A204.1 (cell line): ENCODE measurements at regions not wholly inside any gene's neighbourhood (a gene's known extent, or its start where the extent isn't known, plus 50 kb on each side); places are given as distances from the start of the nearest gene placed in this dataset.

Experiments
- FAIRE-seq: peaks from 2 replicates; lab custom pipeline; 2012; peaks lifted over from hg19 to GRCh38; lab: Jason Lieb, UNC

GRCh38 chr13:48761256-48761655, 107.5 kb downstream of the CYSLTR2 start:
- no peak for FAIRE-seq

GRCh38 chr13:48769107-48769704, 115.5 kb downstream of the CYSLTR2 start:
- peak; percentile 97 for FAIRE-seq

DNA sequence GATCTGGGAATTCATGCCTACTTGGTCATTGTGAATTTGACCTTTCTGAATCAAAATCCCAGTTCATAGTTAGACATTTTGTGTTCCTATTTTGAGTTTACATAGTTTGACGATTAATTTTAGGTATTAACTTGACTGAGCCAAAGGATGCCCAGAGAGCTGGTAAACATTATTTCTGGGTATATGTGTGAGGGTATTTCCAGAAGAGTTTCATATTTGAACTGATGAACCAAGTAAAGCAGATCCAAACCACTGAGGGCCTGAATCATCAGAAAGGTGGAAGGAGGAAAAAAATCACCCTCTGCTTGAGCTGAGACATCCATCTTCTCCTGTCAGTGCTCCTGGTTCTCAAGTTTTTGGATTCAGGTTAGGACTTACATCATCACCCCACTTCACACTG, 116.6 kb downstream of the CYSLTR2 start:
- FAIRE-seq: no peak

DNA sequence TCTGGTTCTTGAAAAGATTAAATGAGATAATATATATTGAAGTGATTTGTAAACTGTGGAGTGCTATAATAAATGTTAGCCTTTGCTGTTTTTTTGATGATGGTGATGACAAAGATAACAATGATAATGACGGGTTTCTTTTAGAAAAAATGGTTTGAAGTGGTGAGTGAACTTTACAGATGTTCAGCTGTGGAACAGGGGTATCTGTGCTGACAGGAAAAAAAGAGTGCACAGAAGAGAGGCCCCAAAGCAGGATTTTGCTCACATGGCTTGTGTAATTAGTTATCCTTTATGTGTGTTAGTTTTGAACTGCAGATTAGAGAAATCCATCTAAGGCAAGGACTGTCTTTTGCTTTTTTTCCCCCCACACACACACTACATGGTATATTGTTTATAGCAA, 119.2 kb downstream of the CYSLTR2 start:
- no peak for FAIRE-seq

DNA sequence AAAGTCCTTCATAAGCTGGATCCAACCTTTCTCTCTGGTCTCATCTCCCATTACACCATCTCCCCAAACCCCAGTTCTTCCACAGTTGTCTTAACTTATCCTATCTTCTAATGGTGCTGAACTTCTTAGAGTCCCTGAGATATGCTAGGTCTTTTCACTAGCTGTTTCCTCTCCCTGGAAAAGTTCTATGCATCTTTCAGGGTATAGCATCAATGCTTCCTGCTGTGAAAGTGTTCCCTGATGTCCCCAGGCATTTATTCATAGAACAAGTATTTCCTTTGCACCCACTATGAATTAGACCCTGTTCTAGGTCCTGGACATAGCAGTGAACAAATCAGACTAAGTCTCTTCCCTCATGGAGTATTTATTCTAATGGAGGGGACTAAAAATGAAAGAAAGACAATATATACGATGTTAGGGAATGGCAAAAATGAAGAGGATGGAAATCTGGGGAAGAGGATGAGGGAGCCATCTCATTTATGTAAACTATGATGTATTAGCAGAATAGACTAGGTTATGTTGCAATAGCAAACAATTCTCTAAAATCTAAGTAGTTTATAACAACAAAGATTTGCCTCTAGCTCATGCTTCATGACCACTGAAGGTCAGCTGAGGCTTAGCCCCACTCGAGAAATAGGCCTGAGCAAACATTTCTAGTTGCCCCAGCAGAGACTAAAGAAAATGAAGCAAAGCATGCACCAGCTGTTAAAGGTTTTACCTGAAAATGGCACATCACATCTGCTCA, 120.0 kb downstream of the CYSLTR2 start:
- FAIRE-seq: no peak

DNA sequence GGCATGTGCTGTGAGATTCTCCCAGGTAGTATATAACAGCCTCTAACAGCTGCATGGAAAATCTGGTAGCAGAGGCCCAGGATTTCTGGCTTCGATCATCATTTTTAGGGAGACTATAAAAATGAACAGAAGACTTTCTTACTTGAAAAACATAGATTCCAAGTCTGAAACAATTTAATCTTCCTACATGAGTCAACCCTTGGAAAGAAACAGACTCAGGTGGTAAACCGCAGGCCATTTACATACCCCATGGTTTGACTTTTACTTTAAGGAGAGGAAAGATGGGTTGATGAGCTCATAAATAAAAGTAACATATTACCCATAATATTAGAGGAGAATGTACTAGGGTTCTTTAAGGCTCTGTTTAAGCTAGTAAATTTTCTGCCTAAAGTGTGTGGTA, 121.6 kb downstream of the CYSLTR2 start:
- no peak for FAIRE-seq

DNA sequence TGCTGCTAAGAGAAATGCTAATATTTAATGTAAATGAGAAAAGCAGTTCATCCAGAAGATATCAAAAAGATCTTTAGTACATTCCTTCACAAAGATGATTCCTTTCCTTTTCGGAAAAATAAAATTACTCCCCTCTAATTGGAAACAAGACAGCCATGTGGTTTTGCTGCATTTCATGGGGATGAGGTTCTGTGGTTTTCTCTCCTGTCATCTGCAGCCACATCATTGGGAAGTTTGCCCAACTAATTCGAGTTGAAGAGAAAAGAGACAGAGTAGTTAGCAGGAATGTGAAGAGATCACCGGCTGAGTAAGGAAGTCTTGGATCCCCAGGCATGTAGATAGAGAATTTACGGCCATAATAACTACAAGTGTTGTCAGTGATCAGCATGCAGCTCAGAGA, 122.1 kb downstream of the CYSLTR2 start:
- FAIRE-seq: no peak

- FAIRE-seq: no peak
Measured at GRCh38 chr13:48776401-48776800, 122.7 kb downstream of the CYSLTR2 start.

DNA sequence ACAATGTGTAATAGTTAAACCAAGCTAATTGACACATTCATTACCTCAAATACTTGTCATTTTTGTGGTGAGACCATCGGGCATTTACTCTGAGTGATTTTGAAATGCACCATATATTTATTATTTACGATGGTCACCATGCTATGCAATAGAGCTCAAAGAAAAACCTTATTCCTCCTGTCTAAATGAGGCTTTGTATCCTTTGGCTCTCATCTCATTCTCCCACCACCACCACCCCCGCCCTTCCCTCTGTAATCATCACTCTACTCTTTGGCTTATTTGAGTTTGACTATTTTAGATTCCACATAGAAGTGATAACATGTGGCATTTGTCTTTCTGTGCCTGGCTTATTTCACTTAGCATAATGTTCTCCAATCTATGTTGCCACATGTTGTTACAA, 124.9 kb downstream of the CYSLTR2 start:
- no peak for FAIRE-seq

GRCh38 chr13:48780713-48781341, 127.1 kb downstream of the CYSLTR2 start:
- FAIRE-seq: no peak

GRCh38 chr13:48782429-48782840, 128.7 kb downstream of the CYSLTR2 start:
- no peak for FAIRE-seq

DNA sequence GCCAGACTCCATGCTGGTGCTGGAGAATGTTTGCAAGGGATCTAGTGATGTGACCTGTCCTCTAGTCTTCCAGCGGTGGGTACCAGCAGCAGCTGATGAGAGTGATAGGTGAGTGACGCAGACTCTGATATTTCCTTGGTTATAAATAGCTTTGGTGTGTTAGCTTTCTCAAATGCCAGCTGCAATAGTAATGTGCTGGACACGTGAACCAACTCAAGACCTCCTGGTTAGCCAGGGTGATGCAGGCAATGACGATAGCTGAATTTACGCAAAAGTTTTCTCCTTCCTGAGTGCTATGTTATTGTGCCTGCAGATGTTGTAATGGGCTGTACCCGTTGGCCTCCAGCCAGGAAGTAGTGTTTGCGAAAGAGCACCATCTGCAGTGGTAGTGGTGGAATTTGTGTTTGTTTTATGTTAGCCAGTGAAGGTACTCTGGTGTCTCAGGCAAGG, 129.5 kb downstream of the CYSLTR2 start:
- no peak for FAIRE-seq

DNA sequence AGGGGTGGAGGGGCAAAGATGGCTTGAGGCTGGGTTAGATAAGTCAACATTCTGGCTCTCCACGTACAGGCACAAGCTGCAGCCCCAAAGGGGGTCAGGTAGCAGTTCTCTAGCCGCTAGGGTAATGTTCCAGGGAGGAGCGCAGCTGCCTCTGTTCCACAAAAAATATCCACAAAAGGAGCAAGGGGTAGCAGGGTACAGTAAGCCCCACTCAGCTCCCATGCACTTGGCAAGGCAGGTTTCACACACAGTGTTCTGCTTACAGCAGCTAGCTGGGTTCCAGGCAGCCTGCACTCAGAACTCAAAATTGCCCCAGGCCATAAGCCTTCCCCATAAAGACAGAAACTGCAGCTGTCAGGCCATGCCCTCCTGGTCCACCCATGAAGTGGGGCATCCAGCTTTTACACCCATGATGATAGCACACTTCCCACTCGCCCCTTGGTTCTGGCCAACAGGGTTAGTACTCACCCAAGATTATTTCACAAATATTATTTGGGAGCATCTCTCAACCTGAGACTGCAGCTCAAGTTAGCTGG, 130.0 kb downstream of the CYSLTR2 start:
- FAIRE-seq: no peak

DNA sequence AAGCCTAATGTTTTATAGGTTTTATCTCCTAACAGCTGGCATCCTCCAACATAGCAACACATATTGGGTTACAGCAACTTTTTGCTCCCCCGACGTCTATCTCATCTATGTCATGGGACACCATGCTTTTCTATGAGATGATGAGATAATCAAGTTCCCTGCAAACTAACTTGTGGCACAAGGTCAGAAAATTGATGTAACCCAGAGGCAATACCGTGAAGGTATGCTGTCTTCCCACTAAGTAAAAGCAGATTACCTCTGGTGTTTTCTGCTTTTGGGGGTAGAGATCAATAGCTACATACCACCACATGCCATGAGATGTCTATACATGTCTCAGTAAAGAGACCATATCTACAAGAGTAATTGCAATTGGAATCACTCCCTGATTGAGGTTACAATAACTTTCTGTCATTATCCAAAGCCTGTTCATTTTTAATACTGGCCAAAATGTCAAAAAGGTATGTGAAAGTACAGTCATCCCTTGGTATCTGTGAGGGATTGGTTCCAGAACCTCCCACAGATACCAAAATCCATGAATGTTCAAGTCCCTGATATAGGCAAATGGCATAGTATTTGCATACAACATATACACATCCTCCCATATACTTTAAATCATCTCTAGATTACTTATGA, 131.3 kb downstream of the CYSLTR2 start:
- FAIRE-seq: no peak

- FAIRE-seq: no peak
Measured at GRCh38 chr13:48790199-48790598, 136.5 kb downstream of the CYSLTR2 start.

DNA sequence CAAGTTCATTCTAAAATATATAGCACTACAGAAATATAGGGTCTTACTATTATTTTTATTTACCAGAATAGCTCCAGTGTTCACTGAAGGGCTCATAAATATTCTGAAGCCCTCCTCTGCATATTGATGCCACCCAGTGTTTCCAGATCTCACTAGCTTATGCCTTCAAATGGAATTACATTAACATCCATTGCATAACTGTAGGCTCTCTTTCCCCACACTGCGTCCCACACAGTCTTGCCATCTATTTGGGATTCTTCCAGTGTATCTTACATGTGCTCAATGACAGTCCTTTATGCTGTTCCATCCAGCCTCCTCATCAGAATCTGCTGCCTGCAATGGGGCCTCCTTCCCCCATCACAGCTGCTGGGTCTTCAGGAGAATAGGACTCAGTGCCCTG, 137.2 kb downstream of the CYSLTR2 start:
- no peak for FAIRE-seq

DNA sequence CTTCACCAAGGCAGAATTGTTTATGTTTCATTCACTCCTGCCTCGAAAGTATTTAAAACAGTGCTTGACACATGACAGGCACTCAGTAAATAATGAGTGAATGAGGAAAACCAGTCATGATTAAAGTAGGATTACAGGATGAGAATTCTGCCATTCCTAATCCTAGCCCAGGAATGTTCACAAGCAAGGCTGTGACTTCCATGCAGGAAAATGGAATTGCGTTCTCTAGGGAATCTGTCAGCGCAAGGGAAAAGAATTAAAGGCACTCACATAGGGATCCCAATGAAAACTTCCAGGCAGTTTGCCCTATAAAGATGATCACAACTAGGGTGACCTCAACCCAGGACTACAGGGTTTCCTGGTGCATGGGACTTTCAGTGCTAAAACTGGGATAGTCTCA, 143.4 kb downstream of the CYSLTR2 start:
- no peak for FAIRE-seq

DNA sequence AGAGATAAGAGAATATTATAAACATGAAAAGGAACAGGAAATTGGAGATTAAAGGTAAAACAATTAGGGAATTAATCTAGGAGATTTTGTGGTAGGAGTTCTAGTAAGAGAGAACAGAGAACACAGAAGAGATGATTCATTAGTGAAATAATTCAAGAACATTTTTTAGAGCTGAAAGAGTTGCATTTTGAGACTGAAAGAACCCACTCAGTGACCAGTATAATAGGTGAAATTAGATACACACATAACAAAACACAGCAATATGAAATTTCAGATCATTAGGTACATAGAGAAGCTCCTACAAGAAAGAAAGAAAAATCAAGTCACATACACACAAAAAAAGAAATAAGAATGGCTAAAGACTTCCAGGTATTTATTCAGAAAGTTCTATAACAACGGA, 144.0 kb downstream of the CYSLTR2 start:
- no peak for FAIRE-seq

DNA sequence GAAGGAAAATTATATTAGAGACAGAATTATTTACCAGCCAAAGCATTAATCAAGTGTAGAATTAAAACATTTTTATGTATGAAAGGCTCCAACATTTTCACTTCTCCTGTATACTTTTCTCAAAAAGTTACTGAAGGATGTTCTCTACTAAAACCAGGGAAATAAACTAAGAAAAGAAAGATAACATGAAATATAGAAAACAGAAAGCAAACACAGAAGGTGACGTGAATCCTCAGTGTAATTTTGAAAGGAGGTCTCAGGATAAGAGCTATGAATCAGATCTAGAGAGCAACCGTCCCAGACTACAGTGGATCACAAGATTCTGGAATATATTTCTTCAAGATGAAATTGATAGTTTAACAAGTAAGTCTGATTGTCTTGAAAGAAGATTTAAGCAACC, 144.5 kb downstream of the CYSLTR2 start:
- FAIRE-seq: no peak

GRCh38 chr13:48801255-48801654, 147.5 kb downstream of the CYSLTR2 start:
- no peak for FAIRE-seq

GRCh38 chr13:48804821-48805601, 151.3 kb downstream of the CYSLTR2 start:
- no peak for FAIRE-seq

GRCh38 chr13:48806522-48806921, 152.8 kb downstream of the CYSLTR2 start:
- FAIRE-seq: no peak
